Mammary epithelial cell (primary cell): ENCODE measurements at regions not wholly inside any gene's neighbourhood (a gene's known extent, or its start where the extent isn't known, plus 50 kb on each side); places are given as distances from the start of the nearest gene placed in this dataset.

Experiments
- EZH2 ChIP-seq: IDR thresholded peaks from 2 replicates; pipeline ENCODE4 v1.6.1; 2012; ENCODE audit warnings: low read length, inconsistent platforms, borderline replicate concordance
- TF ChIP-seq, protein P1 (sequence below), 2 donors: IDR thresholded peaks in 1 of 2; conservative IDR thresholded peaks in 1 of 2; 2 replicates each; pipeline ENCODE4 v1.5.1; 2011 to 2012; ENCODE audit warnings: inconsistent platforms in 2 of 2, low read length in 2 of 2, mild to moderate bottlenecking in 2 of 2, control low read depth in 1 of 2, low read depth in 1 of 2; ENCODE audit not compliant: insufficient read depth in 1 of 2; ENCODE audit errors: extremely low read depth in 1 of 2

DNA sequence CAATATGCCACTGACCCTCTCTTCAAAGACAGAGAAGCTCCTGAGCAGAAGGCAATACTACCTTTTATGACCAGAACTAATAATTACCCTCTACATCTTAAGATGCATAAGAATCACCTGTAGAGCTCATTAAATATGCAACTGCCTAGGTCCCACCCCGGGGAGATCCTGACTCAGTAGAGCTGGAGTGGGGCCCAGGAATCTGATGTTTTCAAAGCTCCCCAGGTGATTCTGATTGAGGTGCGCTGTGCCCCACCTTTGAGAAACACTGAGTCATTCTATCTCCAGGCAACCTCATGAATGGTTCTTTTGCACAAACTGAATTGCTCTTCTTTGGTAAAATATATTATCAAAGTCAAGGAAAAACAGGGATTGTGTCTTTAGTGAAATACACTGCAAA lies 149.3 kb upstream of the BMP4 start:
- TF ChIP-seq, protein P1, sequence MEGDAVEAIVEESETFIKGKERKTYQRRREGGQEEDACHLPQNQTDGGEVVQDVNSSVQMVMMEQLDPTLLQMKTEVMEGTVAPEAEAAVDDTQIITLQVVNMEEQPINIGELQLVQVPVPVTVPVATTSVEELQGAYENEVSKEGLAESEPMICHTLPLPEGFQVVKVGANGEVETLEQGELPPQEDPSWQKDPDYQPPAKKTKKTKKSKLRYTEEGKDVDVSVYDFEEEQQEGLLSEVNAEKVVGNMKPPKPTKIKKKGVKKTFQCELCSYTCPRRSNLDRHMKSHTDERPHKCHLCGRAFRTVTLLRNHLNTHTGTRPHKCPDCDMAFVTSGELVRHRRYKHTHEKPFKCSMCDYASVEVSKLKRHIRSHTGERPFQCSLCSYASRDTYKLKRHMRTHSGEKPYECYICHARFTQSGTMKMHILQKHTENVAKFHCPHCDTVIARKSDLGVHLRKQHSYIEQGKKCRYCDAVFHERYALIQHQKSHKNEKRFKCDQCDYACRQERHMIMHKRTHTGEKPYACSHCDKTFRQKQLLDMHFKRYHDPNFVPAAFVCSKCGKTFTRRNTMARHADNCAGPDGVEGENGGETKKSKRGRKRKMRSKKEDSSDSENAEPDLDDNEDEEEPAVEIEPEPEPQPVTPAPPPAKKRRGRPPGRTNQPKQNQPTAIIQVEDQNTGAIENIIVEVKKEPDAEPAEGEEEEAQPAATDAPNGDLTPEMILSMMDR (conservative IDR thresholded peaks at IDR 0.05 in 1 of 2, IDR thresholded peaks at IDR 0.05 in 1 of 2; ENCODE audit: extremely low read depth in 1 of 2, insufficient read depth in 1 of 2, low read depth in 1 of 2, low read length in 2 of 2): no peak
- no peak for TF ChIP-seq EZH2
